ES-I3 (cell line): ENCODE measurements at regions not wholly inside any gene's neighbourhood (a gene's known extent, or its start where the extent isn't known, plus 50 kb on each side); places are given as distances from the start of the nearest gene placed in this dataset.

ENCODE experiments used
- H3K36me3 ChIP-seq: 2 replicates; pipeline ENCODE4 v1.6.1; 2013; ENCODE audit warnings: mild to moderate bottlenecking, low read length, control low read depth, moderate library complexity; ENCODE audit not compliant: insufficient read depth
- H3K4me1 ChIP-seq: 2 replicates; pipeline ENCODE4 v1.6.1; 2013; ENCODE audit warnings: mild to moderate bottlenecking, control low read depth, low read length; ENCODE audit not compliant: insufficient read depth
- H3K9ac ChIP-seq: 2 replicates; pipeline ENCODE4 v1.6.1; 2013; ENCODE audit warnings: low read depth, mild to moderate bottlenecking, low read length, moderate library complexity
- H3K9me3 ChIP-seq: 2 replicates; pipeline ENCODE4 v1.6.1; 2013; ENCODE audit warnings: mild to moderate bottlenecking, low read length, moderate library complexity; ENCODE audit not compliant: control insufficient read depth, insufficient read depth

DNA sequence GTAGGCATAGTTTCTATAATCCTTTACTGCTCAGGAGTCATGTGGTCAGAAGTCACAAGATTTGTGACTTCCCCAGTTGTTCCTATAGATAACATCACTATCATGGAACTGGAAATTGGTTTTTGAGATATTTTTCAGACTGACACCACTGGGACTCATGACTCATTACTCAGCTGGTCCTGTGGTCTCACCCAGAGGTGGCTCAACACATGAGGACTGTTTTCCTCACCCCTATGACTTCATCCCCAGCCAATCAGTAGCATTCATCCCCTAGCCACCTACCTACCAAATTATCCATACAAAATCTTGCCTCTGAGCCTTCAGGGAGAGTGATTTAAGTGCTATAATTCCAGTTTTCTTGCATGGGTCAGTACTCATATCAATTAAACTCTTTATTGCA is 1217.7 kb downstream of the EPHA7 start:
- Histone ChIP-seq H3K4me1 (no peaks in the 10 kb centered on the region), H3K9me3 (peaks cover 4% of the 10 kb centered on the region), H3K9ac (no peak overlapping the region), H3K36me3 (no peaks in the 10 kb centered on the region)

DNA sequence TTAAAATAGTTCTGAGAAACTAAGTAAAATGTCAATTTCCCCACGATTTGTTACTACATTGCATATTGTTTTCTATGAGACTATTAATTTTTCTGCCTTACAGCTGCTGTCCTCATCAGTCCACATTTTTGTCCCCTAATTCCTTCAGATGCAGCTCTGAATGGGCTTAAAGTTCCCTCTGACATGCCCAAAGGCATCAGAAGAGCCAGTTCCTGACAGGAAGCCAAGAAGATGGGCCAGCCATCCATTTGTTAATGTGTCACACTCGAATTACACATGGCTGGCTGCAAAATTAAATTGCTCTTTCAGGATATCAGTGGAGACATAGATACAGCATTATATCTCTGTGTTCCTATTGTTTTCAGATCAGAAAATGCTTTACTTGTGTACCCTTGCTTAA is 1223.0 kb downstream of the EPHA7 start:
- Histone ChIP-seq H3K36me3 (no peaks in the 10 kb centered on the region), H3K9ac (no peak overlapping the region), H3K4me1 (no peaks in the 10 kb centered on the region), H3K9me3 (peaks cover 4% of the 10 kb centered on the region)

DNA sequence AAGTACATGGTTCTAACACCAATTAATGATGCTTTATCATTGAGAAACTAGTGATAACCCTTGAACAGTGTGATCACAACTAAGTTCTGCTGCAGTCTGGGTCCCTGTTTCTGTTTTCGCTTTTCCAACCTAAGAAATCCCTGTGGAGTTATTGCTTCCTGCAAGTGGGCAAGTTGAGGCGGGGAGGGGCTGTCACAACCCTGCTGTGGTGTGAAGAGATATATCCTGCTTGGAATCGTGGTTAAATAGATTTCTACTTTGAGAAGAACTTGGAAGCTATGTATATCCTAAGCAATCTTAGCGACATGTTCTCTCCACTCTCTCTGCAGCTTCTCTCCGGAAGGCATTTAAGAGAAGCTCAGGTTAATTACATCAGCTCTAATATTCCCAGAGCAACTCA is 1223.6 kb downstream of the EPHA7 start:
- Histone ChIP-seq H3K4me1 (no peaks in the 10 kb centered on the region), H3K9ac (no peak overlapping the region), H3K9me3 (peaks cover 4% of the 10 kb centered on the region), H3K36me3 (no peaks in the 10 kb centered on the region)

DNA sequence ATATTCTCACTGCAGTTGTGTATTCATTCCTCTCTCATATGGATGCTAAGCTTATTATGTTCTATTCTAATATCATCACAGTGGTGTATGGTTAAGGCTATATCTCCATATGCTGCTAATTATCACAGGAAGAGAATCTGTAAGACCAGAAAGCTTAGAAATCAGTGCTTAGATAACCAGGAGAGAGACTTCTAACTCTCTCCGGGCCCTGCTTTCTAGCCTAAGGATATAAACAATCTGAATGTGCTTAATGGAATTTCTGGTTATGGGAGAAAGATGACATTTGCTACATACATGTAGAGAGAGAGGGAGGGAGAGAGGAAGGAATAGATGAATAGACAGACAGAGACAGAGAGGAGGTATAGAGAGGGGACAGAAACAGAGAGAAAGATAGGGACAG is 1231.3 kb downstream of the EPHA7 start:
- Histone ChIP-seq H3K9me3 (no peaks in the 10 kb centered on the region), H3K4me1 (no peaks in the 10 kb centered on the region), H3K9ac (no peak overlapping the region), H3K36me3 (no peaks in the 10 kb centered on the region)

DNA sequence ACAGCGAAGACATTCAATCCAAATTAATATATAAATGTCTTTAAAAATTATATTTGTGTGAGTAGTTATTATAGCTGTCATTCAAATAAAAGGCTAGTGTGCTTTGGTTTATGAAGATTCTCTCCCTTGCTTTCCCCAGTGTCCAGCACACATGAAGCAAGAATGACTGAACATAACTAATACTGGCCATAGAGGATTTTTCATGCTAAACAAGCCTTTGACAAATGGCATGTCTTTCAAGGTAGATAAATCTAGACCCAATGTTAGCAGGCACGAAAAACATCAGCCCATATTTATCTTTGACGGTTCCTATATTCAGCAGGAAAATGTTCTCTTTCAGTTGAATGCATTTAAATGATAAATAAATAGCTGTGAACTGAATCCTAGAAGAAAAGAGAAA is 1234.4 kb downstream of the EPHA7 start:
- Histone ChIP-seq H3K9ac (no peak overlapping the region), H3K36me3 (no peaks in the 10 kb centered on the region), H3K4me1 (no peaks in the 10 kb centered on the region), H3K9me3 (no peaks in the 10 kb centered on the region)

DNA sequence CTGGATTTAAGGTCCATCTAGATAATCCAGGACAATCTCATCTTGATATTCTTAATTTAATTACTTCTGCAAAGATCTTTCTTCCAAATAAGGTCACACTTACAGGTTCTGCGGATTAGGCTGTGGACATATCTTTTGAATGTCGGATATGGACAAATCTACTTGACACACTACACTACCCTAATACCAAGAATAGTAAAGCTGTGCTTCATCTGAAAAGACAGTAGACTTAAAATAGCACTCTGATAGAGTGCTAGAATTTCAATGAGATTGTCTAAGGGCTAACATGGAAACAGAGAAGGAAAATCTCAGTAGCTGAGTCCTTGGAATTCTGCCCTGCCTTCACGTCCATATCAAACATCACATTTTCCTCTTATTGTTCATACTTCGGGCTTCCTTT is 1238.0 kb downstream of the EPHA7 start:
- Histone ChIP-seq H3K9ac (no peak overlapping the region), H3K9me3 (no peaks in the 10 kb centered on the region), H3K4me1 (no peaks in the 10 kb centered on the region), H3K36me3 (no peaks in the 10 kb centered on the region)

DNA sequence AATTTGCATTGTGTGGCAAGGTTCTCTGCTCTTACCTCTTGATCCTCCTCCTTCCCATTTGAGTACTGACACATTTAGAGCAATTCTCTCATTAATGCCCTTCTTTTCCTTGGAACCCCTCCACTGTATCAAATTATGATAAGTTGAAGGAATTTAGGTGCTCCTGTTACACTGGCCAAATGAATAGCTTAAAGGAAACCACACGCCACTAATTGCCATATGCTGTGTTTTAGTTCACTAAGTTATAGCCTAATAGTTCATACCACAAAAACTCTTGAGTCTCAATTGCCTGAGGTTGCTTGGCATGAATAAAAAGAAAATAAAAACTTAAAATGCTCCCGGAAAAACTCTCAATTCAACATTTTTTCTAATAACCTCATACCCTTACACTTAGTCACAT is 1239.3 kb downstream of the EPHA7 start:
- Histone ChIP-seq H3K9me3 (no peaks in the 10 kb centered on the region), H3K4me1 (no peaks in the 10 kb centered on the region), H3K36me3 (no peaks in the 10 kb centered on the region), H3K9ac (no peak overlapping the region)

DNA sequence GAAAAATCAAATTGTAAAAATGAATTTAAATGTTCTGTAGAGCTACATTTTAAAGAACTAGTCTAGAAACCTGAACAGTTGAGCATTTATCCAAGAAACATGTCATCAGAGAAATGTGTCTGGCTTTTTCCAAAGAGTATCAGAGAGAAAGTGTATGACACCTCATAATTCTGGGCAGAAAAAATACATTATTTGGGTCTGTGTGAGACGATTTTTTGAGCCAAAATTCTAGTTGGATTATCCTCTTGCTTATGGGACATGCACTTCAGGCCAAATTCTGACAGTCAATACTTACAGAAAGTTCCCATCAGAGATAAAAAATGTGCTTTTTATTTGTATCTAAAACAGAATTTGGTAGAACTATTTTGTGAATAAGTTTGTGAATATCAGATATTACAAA is 1242.7 kb downstream of the EPHA7 start:
- Histone ChIP-seq H3K36me3 (no peaks in the 10 kb centered on the region), H3K9ac (no peak overlapping the region), H3K4me1 (no peaks in the 10 kb centered on the region), H3K9me3 (no peaks in the 10 kb centered on the region)

DNA sequence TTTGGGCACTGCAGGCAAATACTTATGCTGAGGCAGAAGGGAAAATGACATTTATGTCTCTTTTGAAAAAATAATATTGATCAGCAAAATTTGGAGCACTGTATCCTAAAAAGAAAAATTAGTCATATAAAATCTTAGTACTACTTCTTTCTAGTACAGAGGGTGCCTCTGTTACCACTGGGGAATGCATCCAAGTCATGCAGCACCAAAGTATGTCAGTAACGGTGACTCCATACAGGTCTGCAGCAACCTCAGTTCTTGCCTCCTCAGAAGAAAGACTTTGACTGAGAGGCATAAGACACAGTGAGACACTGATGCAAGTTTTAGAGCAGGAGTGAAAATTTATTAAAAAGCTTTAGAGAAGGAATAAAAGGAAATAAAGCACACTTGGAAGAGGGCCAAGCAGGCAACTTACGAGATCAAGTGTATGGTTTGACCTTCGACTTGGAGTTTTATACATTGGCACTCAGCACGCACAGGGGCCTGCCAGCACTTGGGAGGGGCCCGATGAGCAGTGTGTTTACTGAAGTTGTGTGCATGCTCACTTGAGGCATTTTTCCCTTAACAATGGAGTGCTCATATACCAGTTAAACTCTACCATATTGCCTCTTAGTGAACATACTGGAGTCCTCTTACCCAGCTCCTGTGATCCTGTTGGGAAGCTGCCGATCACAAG is 1244.8 kb downstream of the EPHA7 start:
- H3K36me3 ChIP-seq = no peaks in the 10 kb centered on the region
- no peaks in the 10 kb centered on the region for H3K9me3 ChIP-seq
- no peak overlapping the region for H3K9ac ChIP-seq
- H3K4me1 ChIP-seq = no peaks in the 10 kb centered on the region

DNA sequence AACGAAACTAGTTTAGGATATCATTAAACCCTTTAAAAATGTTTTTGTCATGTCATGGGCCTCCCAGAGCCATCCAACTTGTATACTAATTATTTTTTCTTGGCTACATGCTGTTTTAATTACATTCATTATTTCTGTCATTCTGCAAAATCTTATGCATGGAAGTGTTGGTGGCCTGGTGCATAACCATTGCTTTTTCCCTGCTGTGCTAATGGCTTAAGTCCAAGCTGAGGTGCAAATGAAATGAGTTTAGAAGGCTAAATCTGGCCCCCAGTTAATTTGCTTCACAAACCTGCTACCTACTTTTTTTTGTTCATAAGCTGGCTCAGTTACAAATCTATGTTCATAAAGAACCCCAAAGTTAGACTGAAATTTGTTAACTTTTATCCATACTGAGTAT is 1249.9 kb downstream of the EPHA7 start:
- Histone ChIP-seq H3K9me3 (no peaks in the 10 kb centered on the region; the same call in 1 of the 2 replicates), H3K4me1 (no peaks in the 10 kb centered on the region), H3K9ac (no peak overlapping the region), H3K36me3 (no peaks in the 10 kb centered on the region)

DNA sequence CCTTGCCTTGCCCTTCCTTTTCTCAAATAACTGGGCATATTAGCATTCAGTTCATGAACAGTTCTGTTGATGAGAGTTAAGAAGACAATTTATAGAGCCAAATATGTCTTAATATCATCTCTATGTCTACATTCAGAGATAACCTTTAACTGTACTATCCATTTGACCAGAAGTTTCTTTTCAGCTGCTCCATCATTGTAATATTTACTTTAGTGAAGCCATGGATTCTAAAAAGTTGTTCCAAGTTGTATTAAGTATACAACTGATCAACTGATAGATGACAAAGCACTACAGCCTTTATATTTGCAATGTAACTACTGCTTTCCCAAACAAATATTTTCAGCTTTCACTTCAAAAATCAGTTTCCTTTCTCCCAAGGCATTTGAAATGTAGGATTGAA is 1252.7 kb downstream of the EPHA7 start:
- H3K36me3 ChIP-seq = no peaks in the 10 kb centered on the region
- no peak overlapping the region for H3K9ac ChIP-seq
- H3K4me1 ChIP-seq = no peaks in the 10 kb centered on the region
- no peaks in the 10 kb centered on the region; the same call in 1 of the 2 replicates for H3K9me3 ChIP-seq

DNA sequence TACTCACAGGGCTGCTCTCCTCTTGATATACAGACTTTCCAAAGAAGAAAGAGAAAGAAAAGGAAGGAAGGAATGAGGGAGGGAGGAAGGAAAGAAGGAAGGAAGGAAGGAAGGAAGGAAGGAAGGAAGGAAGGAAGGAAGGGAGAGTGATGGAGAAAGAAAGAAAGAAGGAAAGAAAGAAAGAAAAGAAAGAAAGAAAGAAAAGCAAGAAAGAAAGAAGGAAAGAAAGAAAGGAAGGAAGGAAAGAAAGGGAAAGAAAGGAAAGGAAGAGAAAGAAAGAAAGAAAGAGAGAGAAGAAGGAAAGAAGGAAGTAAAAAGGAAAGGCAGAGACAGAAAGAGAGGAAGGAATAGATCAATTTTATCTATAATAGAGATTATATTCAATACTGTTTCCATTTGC is 1257.4 kb downstream of the EPHA7 start:
- H3K4me1 ChIP-seq = no peaks in the 10 kb centered on the region
- no peaks in the 10 kb centered on the region for H3K36me3 ChIP-seq
- no peaks in the 10 kb centered on the region; the same call in 1 of the 2 replicates for H3K9me3 ChIP-seq
- H3K9ac ChIP-seq = no peak overlapping the region

DNA sequence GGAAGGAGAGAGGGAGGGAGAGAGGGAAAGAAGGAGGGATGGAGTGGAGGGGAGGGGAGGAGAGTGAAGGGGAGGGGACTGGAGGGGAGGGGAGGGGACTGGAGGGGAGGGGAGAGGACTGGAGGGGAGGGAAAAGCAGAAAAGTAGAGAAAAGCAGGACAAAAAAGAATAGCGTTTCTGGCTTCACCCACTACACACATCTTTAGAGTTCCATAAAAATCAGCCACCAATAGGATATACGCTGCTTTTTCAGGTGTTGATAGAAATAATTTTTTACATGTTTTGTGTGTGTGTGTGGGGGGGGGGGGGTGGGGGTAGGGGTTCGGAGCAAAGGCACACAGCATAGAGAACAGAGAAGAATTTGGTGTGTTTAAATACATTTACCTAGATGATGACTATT is 1259.1 kb downstream of the EPHA7 start:
- H3K4me1 ChIP-seq = no peaks in the 10 kb centered on the region
- no peaks in the 10 kb centered on the region; the same call in 1 of the 2 replicates for H3K9me3 ChIP-seq
- H3K9ac ChIP-seq = no peak overlapping the region
- H3K36me3 ChIP-seq = no peaks in the 10 kb centered on the region

DNA sequence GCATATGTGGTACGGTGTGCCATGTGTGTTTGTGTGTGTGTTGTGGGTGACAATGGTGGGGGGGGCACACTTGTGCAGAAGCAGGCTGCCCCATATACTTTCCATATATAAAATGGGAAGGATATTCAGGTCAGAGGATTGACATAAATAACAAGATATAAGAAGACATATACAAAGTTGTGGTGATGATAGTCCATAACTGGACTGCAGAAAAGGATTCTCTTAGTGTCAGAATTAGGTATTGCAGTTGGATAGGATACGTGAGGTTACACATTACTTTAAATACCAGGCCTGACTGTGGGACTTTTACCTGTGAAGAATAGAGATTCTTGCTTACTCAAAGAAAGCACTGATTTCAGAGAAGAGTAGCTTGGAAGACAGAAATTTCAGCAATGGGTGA is 1260.3 kb downstream of the EPHA7 start:
- no peak overlapping the region for H3K9ac ChIP-seq
- no peaks in the 10 kb centered on the region for H3K4me1 ChIP-seq
- H3K36me3 ChIP-seq = no peaks in the 10 kb centered on the region
- no peaks in the 10 kb centered on the region for H3K9me3 ChIP-seq

DNA sequence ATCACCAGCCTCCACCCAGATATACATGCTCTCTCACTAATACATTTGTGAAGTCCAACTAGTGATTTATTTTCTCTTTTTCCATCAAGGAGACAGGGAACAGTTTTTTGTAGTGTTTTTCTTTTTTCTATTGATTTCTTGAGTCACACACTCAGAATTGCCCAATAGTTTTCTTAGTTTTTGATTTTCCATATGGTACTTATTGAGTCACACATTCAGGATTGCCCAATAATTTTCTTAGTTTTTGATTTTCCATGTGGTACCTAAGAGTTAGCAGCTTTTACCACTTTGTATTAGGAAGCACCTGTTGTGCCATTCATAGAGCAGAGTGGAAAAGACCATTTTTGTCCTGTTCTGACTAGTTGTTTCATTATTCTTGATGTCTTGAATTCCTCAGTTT is 1268.8 kb downstream of the EPHA7 start:
- Histone ChIP-seq H3K4me1 (no peaks in the 10 kb centered on the region), H3K9me3 (no peaks in the 10 kb centered on the region), H3K9ac (no peak overlapping the region), H3K36me3 (no peaks in the 10 kb centered on the region)

DNA sequence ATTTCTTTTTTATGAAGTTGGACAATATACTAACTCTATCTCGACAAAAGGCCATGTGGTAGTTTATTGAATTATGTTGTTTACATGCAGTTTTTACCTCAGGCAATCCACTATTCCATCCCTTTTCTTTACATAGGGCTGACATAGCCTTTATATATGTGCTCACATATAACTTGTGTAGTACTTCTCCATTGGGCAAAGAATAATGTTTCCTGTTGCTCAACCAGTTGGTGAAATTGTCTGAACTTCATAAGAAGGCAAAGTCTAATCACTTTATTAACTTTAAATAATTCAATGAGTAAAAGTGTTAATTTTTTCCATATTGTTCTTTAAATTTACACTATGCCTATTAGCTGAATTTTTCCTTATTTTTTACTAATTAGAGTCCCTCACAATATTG is 1272.1 kb downstream of the EPHA7 start:
- no peaks in the 10 kb centered on the region for H3K4me1 ChIP-seq
- H3K36me3 ChIP-seq = no peaks in the 10 kb centered on the region
- no peaks in the 10 kb centered on the region for H3K9me3 ChIP-seq
- H3K9ac ChIP-seq = no peak overlapping the region
